SU-DHL-6 (cell line): ENCODE measurements at regions not wholly inside any gene's neighbourhood (a gene's known extent, or its start where the extent isn't known, plus 50 kb on each side); places are given as distances from the start of the nearest gene placed in this dataset.

ENCODE experiments used
- H2AFZ ChIP-seq: fragments of 200-600 bp; sonication (generic); 2 replicates; pipeline ENCODE4 v1.6.1; 2014; ENCODE audit warnings: low read depth, mild to moderate bottlenecking, moderate library complexity, mixed read lengths, antibody characterized with exemption, low read length; ENCODE audit not compliant: severe bottlenecking
- H3F3A ChIP-seq: fragments of 200-600 bp; shearing (Covaris generic); 2 replicates; pipeline ENCODE4 v1.6.0; 2016; ENCODE audit warnings: antibody characterized with exemption, mild to moderate bottlenecking; ENCODE audit not compliant: insufficient read depth
- H3K27ac ChIP-seq: fragments of 200-600 bp; sonication (generic); 2 replicates; pipeline ENCODE4 v1.5.1; 2016; ENCODE audit warnings: low read depth, mild to moderate bottlenecking, low read length, moderate library complexity, mixed read lengths
- H3K27me3 ChIP-seq: fragments of 200-600 bp; sonication (generic), shearing (Covaris generic); 2 replicates; pipeline ENCODE4 v1.6.0; 2014; ENCODE audit warnings: mild to moderate bottlenecking, low read length
- H3K36me3 ChIP-seq: fragments of 200-600 bp; sonication (generic); 2 replicates; pipeline ENCODE4 v1.6.1; 2014; ENCODE audit warnings: mild to moderate bottlenecking, low read length, mixed read lengths
- H3K4me2 ChIP-seq: fragments of 300-600, 200-600 bp; shearing (Covaris generic), sonication (generic); 2 replicates; pipeline ENCODE4 v1.6.0; 2014; ENCODE audit warnings: low read length, low read depth, mild to moderate bottlenecking; ENCODE audit not compliant: poor library complexity, severe bottlenecking
- H3K4me3 ChIP-seq: fragments of 200-600 bp; sonication (generic); 2 replicates; pipeline ENCODE4 v1.5.1; 2014; ENCODE audit warnings: antibody characterized with exemption, low read length, mild to moderate bottlenecking, mixed read lengths; ENCODE audit not compliant: insufficient read depth, poor library complexity, severe bottlenecking
- H3K79me2 ChIP-seq: fragments of 200-600 bp; sonication (generic); 2 replicates; pipeline ENCODE4 v1.6.1; 2014; ENCODE audit warnings: mild to moderate bottlenecking, low read length, moderate library complexity; ENCODE audit not compliant: insufficient read depth
- H3K9ac ChIP-seq: fragments of 200-600 bp; sonication (generic); 2 replicates; pipeline ENCODE4 v1.7.0; 2014; ENCODE audit warnings: mild to moderate bottlenecking, low read length
- H3K9me2 ChIP-seq: fragments of 200-600 bp; sonication (generic); replicated peaks from 2 replicates; pipeline ENCODE4 v1.6.1; 2014; ENCODE audit warnings: low read length; ENCODE audit not compliant: insufficient read depth
- H3K9me3 ChIP-seq: fragments of 200-600 bp; sonication (generic); 2 replicates; pipeline ENCODE4 v1.6.1; 2014; ENCODE audit warnings: low read length, mixed read lengths; ENCODE audit not compliant: insufficient read depth
- H4K20me1 ChIP-seq: fragments of 200-600 bp; sonication (generic); 2 replicates; pipeline ENCODE4 v1.6.1; 2014; ENCODE audit warnings: low read depth, mild to moderate bottlenecking, antibody characterized with exemption, low read length, moderate library complexity, mixed read lengths
- EZH2phosphoT487 ChIP-seq: fragments of 200-600 bp; sonication (generic), shearing (Covaris generic); conservative IDR thresholded peaks from 2 replicates; pipeline ENCODE4 v1.6.1; 2018; ENCODE audit warnings: mild to moderate bottlenecking, antibody characterized with exemption, low read length, moderate library complexity, mixed read lengths
- TF ChIP-seq, protein P1 (sequence below): fragments of 200-600 bp; sonication (generic); IDR thresholded peaks from one replicate; pipeline ENCODE4 v1.5.1; 2017; ENCODE audit warnings: antibody characterized with exemption, mild to moderate bottlenecking, low read length, moderate library complexity; ENCODE audit not compliant: insufficient read depth, poor library complexity, severe bottlenecking

DNA sequence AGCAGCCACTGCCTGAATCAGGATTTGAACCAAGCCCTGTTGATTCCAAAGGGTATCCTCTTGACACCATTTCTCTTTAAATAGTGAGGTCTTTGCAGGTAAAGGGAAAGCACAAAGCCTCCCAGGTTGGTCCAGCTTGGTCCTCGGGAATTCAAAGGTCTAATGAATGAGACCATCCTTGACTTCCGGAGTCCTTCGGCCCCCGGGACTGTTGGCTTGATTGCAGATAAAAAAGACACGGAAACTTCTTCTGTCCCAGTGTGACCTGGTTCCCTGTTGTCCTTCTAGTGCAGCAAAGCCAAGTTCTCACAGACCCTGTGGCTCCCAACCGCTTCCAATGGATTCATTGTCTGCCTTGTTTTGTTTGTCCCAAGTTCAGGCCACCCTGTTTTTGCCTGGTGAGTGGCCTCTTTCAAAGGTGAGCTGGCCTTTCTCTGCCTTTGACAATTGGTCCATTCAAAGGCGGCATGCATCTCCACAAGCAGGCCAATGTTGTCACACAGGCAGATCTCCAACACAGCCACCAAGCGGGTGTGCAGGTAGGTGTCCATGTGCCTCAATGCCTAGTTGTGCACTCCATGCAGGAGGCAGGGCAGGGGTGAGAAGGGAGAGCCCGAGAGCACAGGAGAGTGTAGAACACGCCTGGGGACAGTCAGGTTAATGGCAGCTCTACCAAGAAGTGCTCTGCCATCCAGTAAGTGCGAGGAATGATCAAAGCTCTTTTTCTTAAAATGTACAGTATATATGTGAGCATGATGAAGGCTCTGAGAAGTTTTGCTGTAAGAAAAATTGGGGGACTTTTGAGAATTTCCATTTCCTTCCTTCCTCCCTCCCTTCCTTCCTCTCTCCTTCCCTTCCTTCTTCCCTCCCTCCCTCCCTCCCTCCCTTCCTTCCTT, 82.1 kb upstream of the ZBTB40 start:
- Histone ChIP-seq H3F3A (no peaks in the 10 kb centered on the region), H3K4me3 (no peak overlapping the region), H3K9me2 (no peaks in the 10 kb centered on the region), H3K9me3 (no peaks in the 10 kb centered on the region), H3K9ac (no peak overlapping the region), H4K20me1 (no peaks in the 10 kb centered on the region), H3K27ac (no peak overlapping the region), H2AFZ (no peak overlapping the region), H3K79me2 (no peaks in the 10 kb centered on the region), H3K4me2 (no peak overlapping the region), H3K36me3 (no peaks in the 10 kb centered on the region), H3K27me3 (no peaks in the 10 kb centered on the region)
- TF ChIP-seq, protein P1, sequence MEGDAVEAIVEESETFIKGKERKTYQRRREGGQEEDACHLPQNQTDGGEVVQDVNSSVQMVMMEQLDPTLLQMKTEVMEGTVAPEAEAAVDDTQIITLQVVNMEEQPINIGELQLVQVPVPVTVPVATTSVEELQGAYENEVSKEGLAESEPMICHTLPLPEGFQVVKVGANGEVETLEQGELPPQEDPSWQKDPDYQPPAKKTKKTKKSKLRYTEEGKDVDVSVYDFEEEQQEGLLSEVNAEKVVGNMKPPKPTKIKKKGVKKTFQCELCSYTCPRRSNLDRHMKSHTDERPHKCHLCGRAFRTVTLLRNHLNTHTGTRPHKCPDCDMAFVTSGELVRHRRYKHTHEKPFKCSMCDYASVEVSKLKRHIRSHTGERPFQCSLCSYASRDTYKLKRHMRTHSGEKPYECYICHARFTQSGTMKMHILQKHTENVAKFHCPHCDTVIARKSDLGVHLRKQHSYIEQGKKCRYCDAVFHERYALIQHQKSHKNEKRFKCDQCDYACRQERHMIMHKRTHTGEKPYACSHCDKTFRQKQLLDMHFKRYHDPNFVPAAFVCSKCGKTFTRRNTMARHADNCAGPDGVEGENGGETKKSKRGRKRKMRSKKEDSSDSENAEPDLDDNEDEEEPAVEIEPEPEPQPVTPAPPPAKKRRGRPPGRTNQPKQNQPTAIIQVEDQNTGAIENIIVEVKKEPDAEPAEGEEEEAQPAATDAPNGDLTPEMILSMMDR = no peak
- no peak for TF ChIP-seq EZH2phosphoT487

DNA sequence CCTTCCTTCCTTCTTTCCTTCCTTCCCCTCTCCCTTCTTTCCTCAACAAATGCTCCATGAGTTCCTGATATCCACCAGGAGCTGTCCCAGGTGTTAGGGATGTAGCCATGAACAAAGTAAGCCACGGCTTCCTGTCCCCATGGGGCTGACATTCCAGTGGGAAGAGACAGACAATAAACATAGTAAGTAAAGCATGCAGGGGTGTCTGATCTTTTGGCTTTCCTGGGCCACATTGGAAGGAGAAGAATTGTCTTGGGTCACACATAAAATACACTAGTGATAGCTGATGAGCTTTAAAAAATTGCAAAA, 81.5 kb upstream of the ZBTB40 start:
- no peak overlapping the region for H3K27ac ChIP-seq
- H2AFZ ChIP-seq = no peak overlapping the region
- H3K4me3 ChIP-seq = no peak overlapping the region
- no peak overlapping the region for H3K4me2 ChIP-seq
- H3K9me3 ChIP-seq = no peaks in the 10 kb centered on the region
- H3K27me3 ChIP-seq = no peaks in the 10 kb centered on the region
- no peaks in the 10 kb centered on the region for H3K79me2 ChIP-seq
- no peaks in the 10 kb centered on the region for H4K20me1 ChIP-seq
- TF ChIP-seq EZH2phosphoT487 = no peak
- TF ChIP-seq, protein P1 = no peak
- H3K36me3 ChIP-seq = no peaks in the 10 kb centered on the region
- no peak overlapping the region for H3K9ac ChIP-seq
- no peaks in the 10 kb centered on the region for H3F3A ChIP-seq
- H3K9me2 ChIP-seq = no peaks in the 10 kb centered on the region

DNA sequence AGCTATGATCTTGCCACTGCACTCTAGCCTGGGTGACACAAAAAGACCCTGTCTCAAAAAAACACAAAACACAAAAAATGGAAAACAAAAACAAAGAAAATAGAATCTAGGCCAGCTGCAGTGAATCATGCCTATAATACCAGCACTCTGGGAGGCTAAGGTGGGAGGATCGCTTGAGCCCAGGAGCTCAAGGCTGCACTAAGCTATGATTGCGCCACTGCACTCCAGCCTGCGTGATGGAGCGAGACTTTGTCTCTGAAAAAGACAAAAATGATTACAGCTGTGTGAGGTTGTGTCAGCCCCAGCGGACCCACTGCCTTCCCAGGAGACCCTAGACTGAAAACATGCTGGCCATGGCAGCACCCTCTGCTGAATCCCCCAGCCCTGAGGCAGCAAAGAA, 80.2 kb upstream of the ZBTB40 start:
- no peak overlapping the region for H3K4me3 ChIP-seq
- H3K9me3 ChIP-seq = no peaks in the 10 kb centered on the region
- no peaks in the 10 kb centered on the region for H3K27me3 ChIP-seq
- no peaks in the 10 kb centered on the region for H3K36me3 ChIP-seq
- H3K4me2 ChIP-seq = no peak overlapping the region
- no peaks in the 10 kb centered on the region for H3K79me2 ChIP-seq
- H3K9me2 ChIP-seq = no peaks in the 10 kb centered on the region
- no peaks in the 10 kb centered on the region for H4K20me1 ChIP-seq
- no peak overlapping the region for H2AFZ ChIP-seq
- H3K9ac ChIP-seq = no peak overlapping the region
- no peaks in the 10 kb centered on the region for H3F3A ChIP-seq
- TF ChIP-seq EZH2phosphoT487 = no peak
- no peak overlapping the region for H3K27ac ChIP-seq

DNA sequence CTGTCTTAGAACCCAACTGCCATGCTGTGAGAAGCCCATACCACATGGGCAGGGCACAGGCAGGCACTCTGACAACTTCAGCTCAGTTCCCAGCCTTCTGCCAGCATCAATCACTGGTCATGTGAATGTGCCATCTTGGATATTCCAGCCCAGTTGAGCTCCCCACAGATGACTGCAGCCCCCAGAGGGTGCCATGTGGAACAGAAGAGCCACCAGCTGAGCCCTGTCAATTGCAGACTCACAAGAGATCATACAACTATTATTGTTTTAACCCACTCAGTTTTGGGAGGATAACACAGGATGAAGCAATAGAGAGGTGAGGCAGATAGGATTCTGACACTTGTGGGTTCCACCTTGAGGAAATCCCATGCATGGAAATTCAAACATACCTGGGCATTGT, 78.4 kb upstream of the ZBTB40 start:
- Histone ChIP-seq H3K4me3 (no peak overlapping the region), H3F3A (no peaks in the 10 kb centered on the region), H3K9me2 (no peaks in the 10 kb centered on the region), H3K9ac (no peak overlapping the region), H3K27ac (no peak overlapping the region), H3K36me3 (no peaks in the 10 kb centered on the region), H3K27me3 (no peaks in the 10 kb centered on the region), H3K9me3 (no peaks in the 10 kb centered on the region), H3K4me2 (no peak overlapping the region), H3K79me2 (no peaks in the 10 kb centered on the region), H4K20me1 (no peaks in the 10 kb centered on the region), H2AFZ (no peak overlapping the region)
- no peak for TF ChIP-seq EZH2phosphoT487
- TF ChIP-seq, protein P1 = no peak
